ENCODE measurements at regions not wholly inside any gene's neighbourhood (a gene's known extent, or its start where the extent isn't known, plus 50 kb on each side); places are given as distances from the start of the nearest gene placed in this dataset.
"Not testable (repeated sequence)": the region's sequence is repeated elsewhere in the genome, so short reads cannot be mapped to it uniquely, and the experiment has no call there.

GRCh38 chr2:187696644-187697043 is 142.4 kb upstream of the TFPI start:
- TF ChIP-seq, protein P1, sequence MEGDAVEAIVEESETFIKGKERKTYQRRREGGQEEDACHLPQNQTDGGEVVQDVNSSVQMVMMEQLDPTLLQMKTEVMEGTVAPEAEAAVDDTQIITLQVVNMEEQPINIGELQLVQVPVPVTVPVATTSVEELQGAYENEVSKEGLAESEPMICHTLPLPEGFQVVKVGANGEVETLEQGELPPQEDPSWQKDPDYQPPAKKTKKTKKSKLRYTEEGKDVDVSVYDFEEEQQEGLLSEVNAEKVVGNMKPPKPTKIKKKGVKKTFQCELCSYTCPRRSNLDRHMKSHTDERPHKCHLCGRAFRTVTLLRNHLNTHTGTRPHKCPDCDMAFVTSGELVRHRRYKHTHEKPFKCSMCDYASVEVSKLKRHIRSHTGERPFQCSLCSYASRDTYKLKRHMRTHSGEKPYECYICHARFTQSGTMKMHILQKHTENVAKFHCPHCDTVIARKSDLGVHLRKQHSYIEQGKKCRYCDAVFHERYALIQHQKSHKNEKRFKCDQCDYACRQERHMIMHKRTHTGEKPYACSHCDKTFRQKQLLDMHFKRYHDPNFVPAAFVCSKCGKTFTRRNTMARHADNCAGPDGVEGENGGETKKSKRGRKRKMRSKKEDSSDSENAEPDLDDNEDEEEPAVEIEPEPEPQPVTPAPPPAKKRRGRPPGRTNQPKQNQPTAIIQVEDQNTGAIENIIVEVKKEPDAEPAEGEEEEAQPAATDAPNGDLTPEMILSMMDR (IDR thresholded peaks at IDR 0.05) = not testable (repeated sequence)
- TF ChIP-seq EP300 (IDR thresholded peaks at IDR 0.05; ENCODE audit: low read depth) = not testable (repeated sequence)
